ENCODE measurements at regions not wholly inside any gene's neighbourhood (a gene's known extent, or its start where the extent isn't known, plus 50 kb on each side); places are given as distances from the start of the nearest gene placed in this dataset.

DNA sequence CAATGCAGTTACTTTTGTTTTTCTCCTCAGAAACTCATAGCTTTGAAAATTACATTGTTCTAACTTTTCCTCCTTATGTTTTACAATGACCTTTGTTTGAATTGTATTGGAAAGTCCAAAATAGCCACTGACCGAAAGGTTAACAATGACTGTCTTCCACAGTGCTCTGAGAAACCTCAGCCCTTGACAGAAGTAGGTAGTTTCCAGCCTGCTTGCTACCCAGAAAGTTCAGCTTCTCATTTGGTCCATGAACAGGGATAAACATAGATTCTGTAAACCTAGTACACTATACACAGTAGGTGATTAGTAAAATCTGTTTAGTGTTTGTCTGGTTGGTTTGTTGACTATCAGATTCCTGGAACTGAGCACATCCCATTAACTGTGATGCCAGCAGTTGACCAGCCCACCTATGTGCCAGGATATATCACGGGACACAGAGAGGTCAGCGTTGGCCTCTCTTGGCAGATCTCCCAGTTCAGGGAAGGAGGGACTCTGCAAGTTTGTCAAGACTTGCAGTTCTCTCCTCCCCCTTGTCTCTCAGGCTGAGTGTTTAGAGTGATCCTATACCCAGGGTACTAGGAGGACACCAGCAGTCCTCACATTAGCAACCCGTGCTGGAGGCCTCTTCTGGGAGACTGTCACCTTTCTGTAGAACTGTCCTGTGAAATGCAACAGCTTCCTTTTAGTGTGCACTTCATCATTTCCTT, 297.6 kb downstream of the ARHGAP12 start:
- Histone ChIP-seq H3K4me3 (ENCODE audit: low read depth, low read length) (no peak overlapping the region), H3K4me1 (ENCODE audit: insufficient read depth) (no peaks in the 10 kb centered on the region), H3K27ac (ENCODE audit: low read depth) (no peak overlapping the region), H3K36me3 (ENCODE audit: insufficient read depth) (no peaks in the 10 kb centered on the region)
- WGBS = 47% methylated on average over 4 of the region's 4 CpGs
- DNase-seq (ENCODE audit: extremely low spot score) = no peak

DNA sequence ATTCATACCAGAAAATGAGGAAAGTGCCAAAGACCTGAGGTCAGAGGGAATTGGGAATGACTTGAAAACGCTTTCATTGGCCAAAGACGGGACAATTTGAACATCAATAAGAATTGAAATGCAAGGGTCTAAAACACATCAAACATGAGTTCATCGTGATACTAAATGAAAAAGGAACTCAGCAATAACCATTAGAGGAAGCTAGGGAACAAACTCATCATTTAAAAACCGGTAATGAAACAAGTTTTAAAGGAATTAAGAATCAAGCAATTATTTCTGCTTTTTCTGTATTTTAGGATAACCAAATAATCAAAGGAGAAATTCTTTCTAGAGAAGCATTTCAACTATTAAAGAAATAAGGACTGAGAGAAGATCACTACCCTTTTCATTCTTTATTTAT, 303.1 kb downstream of the ARHGAP12 start:
- H3K27ac ChIP-seq (ENCODE audit: low read depth) = no peak overlapping the region
- no peaks in the 10 kb centered on the region for H3K4me1 ChIP-seq (ENCODE audit: insufficient read depth)
- H3K4me3 ChIP-seq (ENCODE audit: low read depth, low read length) = no peak overlapping the region
- 94% methylated on average over 4 of the region's 4 CpGs for WGBS
- no peaks in the 10 kb centered on the region for H3K36me3 ChIP-seq (ENCODE audit: insufficient read depth)
- no peak for DNase-seq (ENCODE audit: extremely low spot score)

DNA sequence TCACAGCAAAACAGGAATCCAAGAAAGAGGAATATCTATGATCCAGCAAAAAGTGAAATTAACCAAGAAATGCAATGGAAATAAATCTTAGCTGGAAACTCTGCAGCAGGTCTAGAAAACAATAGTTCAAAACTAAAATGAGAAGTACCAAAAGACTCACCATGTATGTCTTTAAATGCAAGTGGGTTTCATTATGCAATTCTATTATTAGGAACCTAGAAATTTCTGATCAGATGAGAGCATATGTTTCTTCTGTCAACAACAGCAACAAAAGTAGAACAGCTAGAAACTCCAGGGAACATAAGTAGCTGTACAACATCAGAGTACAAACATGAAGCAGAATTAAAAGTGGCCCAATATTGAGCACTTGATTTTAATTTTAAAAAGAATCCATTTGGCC, 304.0 kb downstream of the ARHGAP12 start:
- H3K27ac ChIP-seq (ENCODE audit: low read depth) = no peak overlapping the region
- no peak overlapping the region for H3K4me3 ChIP-seq (ENCODE audit: low read depth, low read length)
- H3K4me1 ChIP-seq (ENCODE audit: insufficient read depth) = no peaks in the 10 kb centered on the region
- H3K36me3 ChIP-seq (ENCODE audit: insufficient read depth) = no peaks in the 10 kb centered on the region
- no peak for DNase-seq (ENCODE audit: extremely low spot score)

DNA sequence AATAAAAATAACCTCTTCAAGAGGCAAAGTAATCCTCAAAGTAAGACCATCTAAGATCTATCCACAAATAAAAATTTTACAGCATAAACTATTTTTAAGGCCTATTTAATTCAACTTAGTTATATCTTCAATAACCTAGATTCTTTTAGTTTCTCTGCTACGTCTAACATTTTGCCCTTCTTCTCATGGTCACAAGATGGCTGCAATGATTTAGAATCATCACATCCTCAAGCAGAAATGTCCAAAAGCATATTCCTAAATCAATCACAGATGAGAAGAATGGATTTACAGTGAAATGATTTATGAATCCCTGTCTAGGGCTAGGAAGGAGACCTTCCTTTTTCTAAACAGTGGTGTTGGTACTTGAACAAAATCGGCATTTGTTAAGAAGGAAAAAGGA, 304.7 kb downstream of the ARHGAP12 start:
- H3K27ac ChIP-seq (ENCODE audit: low read depth) = no peak overlapping the region
- no peak for DNase-seq (ENCODE audit: extremely low spot score)
- H3K4me3 ChIP-seq (ENCODE audit: low read depth, low read length) = no peak overlapping the region
- H3K36me3 ChIP-seq (ENCODE audit: insufficient read depth) = no peaks in the 10 kb centered on the region
- WGBS = 62% methylated on average over 2 of the region's 2 CpGs
- no peaks in the 10 kb centered on the region for H3K4me1 ChIP-seq (ENCODE audit: insufficient read depth)

DNA sequence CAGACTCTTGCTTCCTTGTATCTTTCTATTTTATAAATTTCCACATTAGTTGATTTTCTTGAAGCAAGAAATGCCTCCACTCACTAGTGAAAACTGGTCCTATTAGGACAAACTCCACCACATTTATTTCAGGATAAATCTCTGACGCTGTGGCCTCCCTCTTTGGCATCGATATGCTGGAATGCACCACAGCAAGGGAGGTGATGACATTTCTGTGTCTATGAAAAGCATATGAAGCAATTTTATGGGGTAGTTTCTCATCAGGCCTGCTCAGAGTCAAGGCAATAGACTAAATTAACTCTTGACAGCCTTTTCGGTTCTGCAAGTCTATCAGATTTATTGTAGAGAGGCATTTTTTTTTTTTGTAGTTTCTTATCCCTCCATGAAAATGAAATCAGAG, 304.4 kb downstream of the ZEB1 start:
- Histone ChIP-seq H3K27ac (ENCODE audit: low read depth) (no peak overlapping the region), H3K36me3 (ENCODE audit: insufficient read depth) (no peaks in the 10 kb centered on the region), H3K4me1 (ENCODE audit: insufficient read depth) (no peaks in the 10 kb centered on the region), H3K4me3 (ENCODE audit: low read depth, low read length) (no peak overlapping the region)
- 29% methylated on average over 3 of the region's 3 CpGs for WGBS
- DNase-seq (ENCODE audit: extremely low spot score) = peak; percentile 46

DNA sequence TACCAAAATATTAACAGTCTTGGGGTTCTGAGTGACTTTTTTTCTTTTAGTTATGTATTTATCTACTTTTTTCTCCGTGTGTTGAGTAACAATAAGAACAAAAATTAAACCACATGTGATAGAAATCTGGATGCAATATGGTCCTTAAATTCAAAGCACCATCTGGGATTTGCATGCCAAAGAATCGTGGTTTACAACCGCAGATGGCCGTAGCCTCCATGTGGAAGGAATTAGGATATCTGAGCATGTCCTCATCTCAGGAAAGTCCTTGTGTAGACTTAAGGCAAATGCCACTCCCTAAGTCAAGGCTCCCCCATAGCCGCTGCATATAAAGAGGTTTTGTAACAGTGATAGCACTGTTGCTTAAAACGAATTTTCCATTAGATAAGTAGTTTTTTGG, 304.0 kb downstream of the ZEB1 start:
- no peak for DNase-seq (ENCODE audit: extremely low spot score)
- 36% methylated on average over 6 of the region's 6 CpGs for WGBS
- Histone ChIP-seq H3K4me1 (ENCODE audit: insufficient read depth) (no peaks in the 10 kb centered on the region), H3K4me3 (ENCODE audit: low read depth, low read length) (no peak overlapping the region), H3K36me3 (ENCODE audit: insufficient read depth) (no peaks in the 10 kb centered on the region), H3K27ac (ENCODE audit: low read depth) (no peak overlapping the region)

DNA sequence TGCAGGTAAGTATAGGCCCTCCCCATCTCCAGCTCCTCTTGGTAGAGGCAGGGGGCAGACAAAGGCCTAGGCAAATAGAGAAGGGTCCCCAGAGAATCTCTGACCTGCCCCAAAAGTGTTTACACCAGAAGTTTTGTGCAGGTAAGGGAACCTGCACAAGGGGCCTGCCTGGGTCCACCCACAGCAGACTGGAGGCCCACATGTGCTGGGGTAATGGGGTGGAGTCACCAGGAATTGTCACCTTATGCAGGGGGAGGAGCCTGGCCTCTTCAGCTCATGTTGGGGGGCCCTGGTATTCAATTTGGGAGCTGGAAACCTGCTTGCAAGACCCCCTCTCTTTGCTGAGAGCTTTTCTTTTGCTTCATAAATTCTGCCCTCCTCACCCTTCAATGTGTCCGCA, 302.7 kb downstream of the ZEB1 start:
- WGBS = 100% methylated on average over 1 of the region's 1 CpG
- DNase-seq (ENCODE audit: extremely low spot score) = no peak
- H3K4me1 ChIP-seq (ENCODE audit: insufficient read depth) = no peaks in the 10 kb centered on the region
- no peak overlapping the region for H3K27ac ChIP-seq (ENCODE audit: low read depth)
- no peaks in the 10 kb centered on the region for H3K36me3 ChIP-seq (ENCODE audit: insufficient read depth)
- H3K4me3 ChIP-seq (ENCODE audit: low read depth, low read length) = no peak overlapping the region

DNA sequence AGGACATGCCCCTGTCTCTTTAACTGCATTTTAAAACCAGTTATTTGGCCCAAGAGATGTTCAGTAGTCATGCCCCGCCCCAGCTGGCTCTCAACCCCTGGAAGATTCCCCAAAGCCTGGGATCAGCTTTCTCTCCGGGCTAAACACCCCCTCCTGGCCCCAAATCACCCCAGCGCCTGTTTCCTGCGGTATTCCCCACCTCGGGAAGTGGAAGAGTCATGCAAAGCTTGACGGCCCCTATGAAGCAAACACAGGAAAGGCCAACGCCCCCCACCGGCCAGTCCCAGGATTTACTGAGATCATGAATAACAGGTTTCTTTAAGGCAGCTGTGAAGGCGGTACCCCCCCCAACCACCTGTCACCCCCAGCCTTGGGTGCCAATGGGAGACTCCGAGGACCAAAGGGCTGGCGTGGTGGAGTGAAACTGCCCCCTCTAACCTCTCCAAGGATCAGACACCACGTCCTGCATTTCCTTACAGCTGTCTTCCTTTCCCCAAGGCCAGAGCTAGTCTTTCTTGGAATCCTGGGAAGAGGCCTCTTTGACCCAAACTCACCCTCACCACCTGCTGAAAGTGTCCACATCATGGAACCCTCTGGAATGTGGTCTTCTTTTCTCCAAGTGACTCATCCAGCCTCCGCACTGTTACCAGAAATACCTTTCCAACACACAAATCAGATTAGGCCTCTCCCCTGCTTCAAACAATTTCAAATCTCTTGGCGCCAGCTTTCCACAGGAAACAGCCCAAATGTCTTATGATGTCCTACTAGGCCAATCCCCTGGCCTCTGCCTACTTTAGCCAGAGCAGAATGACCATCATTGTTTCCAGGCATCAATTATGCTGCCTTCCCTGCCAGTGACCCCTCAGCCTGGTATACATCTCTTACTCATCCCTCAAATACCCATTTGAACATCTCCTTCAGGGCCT, 301.5 kb downstream of the ZEB1 start:
- no peak for DNase-seq (ENCODE audit: extremely low spot score)
- no peaks in the 10 kb centered on the region for H3K36me3 ChIP-seq (ENCODE audit: insufficient read depth)
- H3K27ac ChIP-seq (ENCODE audit: low read depth) = no peak overlapping the region
- no peak overlapping the region for H3K4me3 ChIP-seq (ENCODE audit: low read depth, low read length)
- no peaks in the 10 kb centered on the region for H3K4me1 ChIP-seq (ENCODE audit: insufficient read depth)
- WGBS = 50% methylated on average over 14 of the region's 14 CpGs

DNA sequence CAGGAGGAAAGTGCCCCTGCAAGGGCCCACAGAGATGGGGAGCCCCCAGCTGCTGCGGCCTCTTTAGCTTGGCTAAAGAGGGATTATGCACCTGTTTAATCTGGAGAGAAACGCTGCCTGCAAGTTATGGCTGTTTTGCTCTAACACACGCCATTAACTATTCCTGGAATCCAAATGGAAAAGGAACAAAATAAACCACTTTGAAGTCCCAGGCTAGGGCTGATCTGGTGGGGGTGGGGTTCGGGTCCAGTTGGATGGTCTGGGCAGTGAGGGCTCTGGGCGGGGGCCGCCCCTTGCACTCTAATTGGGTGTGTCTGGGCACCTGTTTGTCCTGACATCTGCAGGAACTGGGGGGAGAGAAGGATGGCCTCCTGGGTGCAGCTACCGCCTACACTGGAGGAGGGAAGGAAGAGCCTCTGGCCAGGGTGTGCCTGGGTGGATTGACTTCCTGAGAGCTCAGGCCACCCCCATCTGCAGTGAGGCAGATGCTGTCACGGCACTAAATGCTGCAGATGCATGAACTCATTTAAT, 300.6 kb downstream of the ZEB1 start:
- 61% methylated on average over 8 of the region's 8 CpGs for WGBS
- H3K36me3 ChIP-seq (ENCODE audit: insufficient read depth) = no peaks in the 10 kb centered on the region
- no peak for DNase-seq (ENCODE audit: extremely low spot score)
- H3K4me3 ChIP-seq (ENCODE audit: low read depth, low read length) = no peak overlapping the region
- H3K4me1 ChIP-seq (ENCODE audit: insufficient read depth) = no peaks in the 10 kb centered on the region
- no peak overlapping the region for H3K27ac ChIP-seq (ENCODE audit: low read depth)

DNA sequence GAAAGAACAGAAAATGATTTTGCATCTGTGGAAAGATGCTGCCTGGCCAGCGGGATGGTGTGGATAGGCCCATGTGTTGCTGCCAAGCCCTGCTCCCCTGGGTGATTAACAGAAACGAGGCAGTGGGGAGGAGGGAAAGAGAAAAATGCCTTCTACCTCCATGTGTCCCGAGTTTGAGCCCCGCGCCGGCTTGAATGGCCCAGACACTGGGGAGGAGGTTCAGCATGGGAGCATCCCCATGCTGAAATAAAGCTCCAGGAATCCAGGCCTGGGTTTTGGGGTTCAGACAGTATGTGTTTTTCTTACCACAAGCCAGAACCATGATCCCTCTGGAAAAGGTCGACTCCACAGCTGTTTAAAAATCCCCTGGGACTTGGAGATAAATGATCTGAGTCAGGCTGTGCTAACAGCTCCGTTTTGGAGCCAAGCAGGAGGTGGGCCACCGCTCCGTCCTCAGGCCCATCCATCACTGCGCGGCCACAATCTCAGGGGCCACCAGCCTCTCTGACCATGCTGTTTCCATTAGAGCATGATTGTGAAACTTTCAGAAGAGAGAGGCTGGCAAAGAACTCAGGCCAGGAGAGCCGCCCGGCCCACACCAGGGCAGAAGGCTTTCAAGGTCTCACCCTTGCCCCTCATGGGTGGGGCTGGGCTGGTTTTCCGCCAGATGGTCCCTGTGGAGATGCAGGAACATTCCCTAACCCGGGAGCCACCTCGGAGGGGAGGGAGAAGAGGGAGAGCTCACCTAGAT, 299.7 kb downstream of the ZEB1 start:
- no peak for DNase-seq (ENCODE audit: extremely low spot score)
- Histone ChIP-seq H3K4me1 (ENCODE audit: insufficient read depth) (no peaks in the 10 kb centered on the region), H3K36me3 (ENCODE audit: insufficient read depth) (no peaks in the 10 kb centered on the region), H3K27ac (ENCODE audit: low read depth) (no peak overlapping the region), H3K4me3 (ENCODE audit: low read depth, low read length) (no peak overlapping the region)
- 49% methylated on average over 17 of the region's 17 CpGs for WGBS

DNA sequence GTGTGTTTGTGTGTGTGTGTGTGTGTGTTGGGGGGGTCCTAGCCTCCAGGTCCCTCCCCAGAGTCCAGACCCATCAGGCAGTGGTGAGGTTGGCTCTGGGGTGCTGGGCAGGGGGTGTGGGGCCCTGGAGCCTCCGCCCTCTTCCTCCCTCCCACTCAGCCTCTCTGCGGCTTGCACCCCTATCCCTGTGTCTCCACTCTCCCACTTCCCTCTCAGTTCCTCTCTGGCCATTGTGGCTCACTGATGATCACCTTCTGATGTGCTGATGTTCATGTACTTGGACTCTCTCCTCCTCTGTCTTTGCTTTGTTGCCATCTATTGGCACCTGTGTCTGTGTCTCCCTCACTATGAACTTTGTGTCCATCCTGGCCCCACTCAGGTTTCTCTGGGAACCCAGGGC, 298.7 kb downstream of the ZEB1 start:
- Histone ChIP-seq H3K27ac (ENCODE audit: low read depth) (no peak overlapping the region), H3K36me3 (ENCODE audit: insufficient read depth) (no peaks in the 10 kb centered on the region), H3K4me1 (ENCODE audit: insufficient read depth) (no peaks in the 10 kb centered on the region), H3K4me3 (ENCODE audit: low read depth, low read length) (no peak overlapping the region)
- WGBS = 96% methylated on average over 2 of the region's 2 CpGs
- DNase-seq (ENCODE audit: extremely low spot score) = no peak

DNA sequence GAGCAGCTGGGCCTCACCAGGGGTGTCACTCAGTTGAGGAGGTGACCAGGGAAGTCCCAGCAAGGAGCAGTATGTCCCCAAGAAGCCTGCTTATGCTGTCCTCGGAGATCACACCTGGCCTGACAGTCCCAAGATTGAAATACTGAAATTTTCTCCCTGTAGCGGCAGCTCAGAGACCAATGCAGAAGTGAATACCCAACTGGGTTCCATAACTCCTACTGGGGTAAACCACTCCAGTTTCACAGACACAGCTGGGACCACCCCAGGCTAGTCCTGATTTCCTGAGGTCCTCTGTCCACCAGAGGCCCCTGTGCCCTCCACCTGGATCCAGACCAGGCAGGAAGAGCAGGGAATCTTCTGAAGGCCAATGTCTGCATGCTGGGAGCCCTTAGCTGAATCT, 298.1 kb downstream of the ZEB1 start:
- Histone ChIP-seq H3K27ac (ENCODE audit: low read depth) (no peak overlapping the region), H3K36me3 (ENCODE audit: insufficient read depth) (no peaks in the 10 kb centered on the region), H3K4me3 (ENCODE audit: low read depth, low read length) (no peak overlapping the region), H3K4me1 (ENCODE audit: insufficient read depth) (no peaks in the 10 kb centered on the region)
- WGBS = 94% methylated on average over 2 of the region's 2 CpGs
- no peak for DNase-seq (ENCODE audit: extremely low spot score)

DNA sequence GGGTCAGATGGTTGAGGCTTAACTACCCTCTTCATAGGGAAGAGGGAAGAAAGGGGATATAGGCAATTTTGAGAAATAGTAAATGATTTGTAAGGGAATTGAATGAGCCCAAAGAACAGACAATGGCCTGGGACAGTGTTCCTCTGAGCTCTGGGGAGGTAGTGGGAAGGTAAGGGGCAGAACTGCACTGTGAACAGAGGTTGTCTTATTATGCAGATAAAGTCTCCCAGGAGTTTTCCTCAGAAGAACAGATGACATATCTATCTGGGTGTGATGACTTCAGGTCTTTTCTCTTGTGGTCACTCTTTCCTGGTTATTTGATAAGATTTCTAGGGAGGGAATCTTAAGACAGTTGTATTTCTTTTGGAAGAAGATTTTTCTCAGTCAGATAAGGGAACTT, 296.1 kb downstream of the ZEB1 start:
- Histone ChIP-seq H3K27ac (ENCODE audit: low read depth) (no peak overlapping the region), H3K36me3 (ENCODE audit: insufficient read depth) (no peaks in the 10 kb centered on the region)

More for the DNA sequence above, 296.1 kb downstream of the ZEB1 start:
- no peak overlapping the region for H3K4me3 ChIP-seq (ENCODE audit: low read depth, low read length)
- DNase-seq (ENCODE audit: extremely low spot score) = no peak
- no peaks in the 10 kb centered on the region for H3K4me1 ChIP-seq (ENCODE audit: insufficient read depth)

Measured in urinary bladder (tissue), 3 donors.